GM12878 (cell line): ENCODE measurements at regions not wholly inside any gene's neighbourhood (a gene's known extent, or its start where the extent isn't known, plus 50 kb on each side); places are given as distances from the start of the nearest gene placed in this dataset.

Experiments
- CHD1 ChIP-seq: IDR thresholded peaks from 2 replicates; pipeline ENCODE4 v1.6.1; 2012; ENCODE audit warnings: low read depth, low read length, improper control_type of control experiment
- DPF2 ChIP-seq: fragments of 450-650 bp; IDR thresholded peaks from 2 replicates; pipeline ENCODE4 v1.6.1; 2017; ENCODE audit warnings: mild to moderate bottlenecking
- GABPA ChIP-seq: IDR thresholded peaks from 2 replicates; pipeline ENCODE4 v1.6.1; 2014; ENCODE audit warnings: antibody characterized with exemption, low read depth, mild to moderate bottlenecking, inconsistent platforms
- SMC3 ChIP-seq: IDR thresholded peaks from 2 replicates; pipeline ENCODE4 v1.6.1; 2011; ENCODE audit warnings: low read length, improper control_type of control experiment, borderline replicate concordance

GRCh38 chr12:114836609-114837008 lies 152.6 kb upstream of the TBX3 start:
- TF ChIP-seq SMC3 (no peak), CHD1 (no peak), DPF2 (no peak), GABPA (no peak)
